ENCODE measurements at regions not wholly inside any gene's neighbourhood (a gene's known extent, or its start where the extent isn't known, plus 50 kb on each side); places are given as distances from the start of the nearest gene placed in this dataset.
"Not testable (repeated sequence)": the region's sequence is repeated elsewhere in the genome, so short reads cannot be mapped to it uniquely, and the experiment has no call there.

GRCh38 chr10:46749003-46749402, 162.2 kb upstream of the PTPN20 start:
- not testable (repeated sequence) for DNase-seq (ENCODE audit: low read depth in 3 of 3)

GRCh38 chr10:46749470-46749869, 161.8 kb upstream of the PTPN20 start:
- DNase-seq (ENCODE audit: low read depth in 3 of 3) = not testable (repeated sequence)

GRCh38 chr10:46753763-46754162, 157.5 kb upstream of the PTPN20 start:
- DNase-seq (ENCODE audit: low read depth in 3 of 3) = not testable (repeated sequence)

- not testable (repeated sequence) for DNase-seq (ENCODE audit: low read depth in 3 of 3)
Measured at GRCh38 chr10:46761471-46761870, 149.8 kb upstream of the PTPN20 start.

- not testable (repeated sequence) for DNase-seq (ENCODE audit: low read depth in 3 of 3)
Measured at GRCh38 chr10:46768515-46769291, 142.5 kb upstream of the PTPN20 start.

- not testable (repeated sequence) for DNase-seq (ENCODE audit: low read depth in 3 of 3)
Measured at GRCh38 chr10:46773178-46773896, 137.9 kb upstream of the PTPN20 start.

GRCh38 chr10:46773897-46774236, 137.4 kb upstream of the PTPN20 start:
- DNase-seq (ENCODE audit: low read depth in 3 of 3) = peak in 1 of 3 experiments; percentile 31

DNA sequence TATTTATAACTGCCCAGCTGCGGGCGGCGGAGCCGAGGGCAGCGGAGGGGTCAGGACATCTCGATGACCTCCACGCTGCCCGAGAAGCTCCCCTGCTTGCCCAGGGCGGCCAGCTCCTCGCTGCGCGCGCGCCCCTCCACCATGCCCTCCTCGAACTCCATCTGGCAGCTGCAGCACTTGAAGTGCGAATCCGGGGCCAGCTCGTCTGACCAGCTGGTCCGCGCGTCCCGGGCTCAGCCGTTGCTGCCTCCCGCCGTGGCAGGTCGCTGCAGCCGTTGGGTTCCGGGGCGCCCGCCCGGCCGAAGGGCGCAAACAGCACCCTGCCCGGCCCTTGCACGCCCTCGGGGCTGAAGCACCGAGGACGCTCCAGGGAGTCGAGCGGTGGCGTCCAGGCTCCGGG, 136.9 kb upstream of the PTPN20 start:
- not testable (repeated sequence) for DNase-seq (ENCODE audit: low read depth in 3 of 3)

GRCh38 chr10:46774945-46775667, 136.1 kb upstream of the PTPN20 start:
- DNase-seq (ENCODE audit: low read depth in 3 of 3) = not testable (repeated sequence)

DNA sequence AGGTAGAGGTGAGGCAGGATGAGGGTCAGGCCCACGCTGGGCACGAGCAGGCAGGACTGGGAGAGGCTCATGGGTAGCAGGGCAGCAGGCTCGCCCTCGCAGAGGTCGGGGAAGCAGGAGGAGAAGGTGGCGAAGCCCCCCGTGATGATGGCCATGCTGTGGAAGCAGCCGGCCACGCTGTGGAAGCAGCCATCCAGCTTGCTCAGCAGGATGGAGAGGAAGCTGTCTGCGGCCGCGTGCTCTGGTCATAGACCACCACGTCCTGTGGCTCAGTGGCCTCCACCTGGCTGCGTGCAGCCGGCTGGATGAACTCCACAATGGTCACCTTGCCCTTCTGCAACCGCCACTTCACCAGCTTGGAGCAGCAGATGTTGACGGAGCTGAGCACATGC, 135.6 kb upstream of the PTPN20 start:
- not testable (repeated sequence) for DNase-seq (ENCODE audit: low read depth in 3 of 3)

GRCh38 chr10:46779571-46779970, 131.7 kb upstream of the PTPN20 start:
- not testable (repeated sequence) for DNase-seq (ENCODE audit: low read depth in 3 of 3)

GRCh38 chr10:46780164-46780563, 131.1 kb upstream of the PTPN20 start:
- not testable (repeated sequence) for DNase-seq (ENCODE audit: low read depth in 3 of 3)

DNA sequence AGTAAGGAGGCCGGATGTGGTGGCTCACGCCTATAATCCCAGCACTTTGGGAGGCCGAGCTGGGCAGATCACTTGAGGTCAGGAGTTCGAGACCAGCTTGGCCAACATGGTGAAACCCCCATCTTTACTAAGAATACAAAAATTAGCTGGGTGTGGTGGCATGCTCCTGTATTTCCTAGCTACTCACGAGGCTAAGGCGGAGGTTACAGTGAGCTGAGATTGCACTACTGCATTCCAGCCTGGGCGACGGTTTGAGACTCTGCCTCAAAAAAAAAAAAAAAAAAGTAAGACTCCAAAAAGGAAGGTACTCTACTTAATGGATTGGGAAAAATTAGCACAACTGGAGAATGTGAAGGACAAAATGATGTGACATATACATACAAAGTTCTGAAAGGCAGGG, 130.2 kb upstream of the PTPN20 start:
- not testable (repeated sequence) for DNase-seq (ENCODE audit: low read depth in 3 of 3)

GRCh38 chr10:46782001-46782874, 129.0 kb upstream of the PTPN20 start:
- DNase-seq (ENCODE audit: low read depth in 3 of 3) = not testable (repeated sequence)

DNA sequence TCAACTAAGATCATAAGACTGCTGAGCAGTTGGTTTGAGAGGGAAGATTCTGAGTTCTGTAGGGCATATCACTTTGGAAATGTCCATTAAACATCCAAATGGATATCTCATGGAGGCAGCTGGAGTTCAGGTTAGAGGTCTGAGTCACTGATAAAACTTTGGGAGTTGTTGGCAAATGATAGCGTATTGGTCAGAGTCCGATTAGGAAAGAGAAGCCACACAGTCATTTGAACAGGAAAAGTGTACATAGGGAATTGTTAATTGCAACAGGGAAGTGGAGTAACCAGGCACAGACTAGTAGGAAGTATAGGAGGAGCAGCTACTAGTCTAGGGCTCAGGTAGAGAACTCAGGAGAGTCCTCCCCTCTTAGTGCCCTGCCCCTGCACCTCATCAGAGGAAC, 126.6 kb upstream of the PTPN20 start:
- not testable (repeated sequence) for DNase-seq (ENCODE audit: low read depth in 3 of 3)

DNA sequence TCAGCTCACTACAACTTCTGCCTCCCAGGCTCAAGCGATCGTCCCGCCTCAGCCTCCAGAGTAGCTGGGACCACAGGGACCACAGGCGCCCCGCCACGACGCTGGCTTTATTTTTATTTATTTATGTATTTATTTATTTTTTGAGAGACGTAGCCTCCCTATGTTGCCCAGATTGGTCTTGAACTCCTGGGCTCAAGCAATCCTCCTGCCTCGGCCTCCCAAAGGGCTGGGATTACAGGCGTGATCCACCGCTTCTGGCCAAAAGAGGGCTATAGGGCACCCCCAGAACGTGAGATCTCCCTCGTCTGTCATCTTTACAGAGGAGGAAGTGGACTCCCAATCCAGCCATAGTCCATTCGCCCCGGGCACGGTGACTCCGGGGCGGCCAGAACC, 125.1 kb upstream of the PTPN20 start:
- DNase-seq (ENCODE audit: low read depth in 3 of 3) = not testable (repeated sequence)

DNA sequence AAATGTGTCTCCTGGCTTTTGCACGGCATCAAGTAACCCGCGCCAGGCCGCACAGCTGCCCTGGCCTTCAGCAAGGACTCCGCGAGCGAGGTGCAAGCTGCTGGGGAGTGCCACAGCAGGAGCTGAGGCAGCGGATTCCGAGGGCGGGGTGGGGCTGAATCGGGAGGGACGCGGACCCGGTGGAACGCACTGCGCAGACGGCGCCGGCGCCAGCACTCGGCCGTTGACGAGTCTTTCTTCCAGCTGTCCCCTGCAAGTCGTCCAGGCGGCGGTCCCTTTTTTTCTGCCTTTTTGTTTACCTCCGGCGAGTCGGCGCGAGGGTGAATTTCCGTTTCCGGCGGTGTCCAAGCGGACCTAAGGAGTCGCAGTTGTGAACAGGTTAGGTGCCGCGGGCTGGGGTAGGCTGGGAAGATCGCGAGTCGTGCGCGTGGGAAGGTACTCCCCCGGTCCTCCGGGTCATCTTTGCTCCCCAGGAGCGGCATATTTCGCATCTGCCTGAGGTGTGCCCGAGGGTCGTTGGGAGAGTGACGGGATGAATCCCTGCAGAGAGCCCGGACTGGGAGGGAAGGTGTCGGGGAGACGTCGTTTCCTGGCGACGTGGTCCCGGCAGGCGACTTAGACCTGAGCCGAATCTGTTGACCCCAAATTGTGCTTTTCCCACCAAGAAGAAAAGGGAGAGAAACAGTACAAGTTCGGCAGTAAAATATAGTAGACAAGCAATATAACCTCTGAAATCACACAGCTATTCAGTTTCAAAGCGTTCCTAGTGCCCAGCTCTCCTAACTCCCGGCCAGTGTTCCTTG, 124.5 kb upstream of the PTPN20 start:
- DNase-seq (ENCODE audit: low read depth in 3 of 3) = peak; percentile 19 to 60 (median 50)

DNA sequence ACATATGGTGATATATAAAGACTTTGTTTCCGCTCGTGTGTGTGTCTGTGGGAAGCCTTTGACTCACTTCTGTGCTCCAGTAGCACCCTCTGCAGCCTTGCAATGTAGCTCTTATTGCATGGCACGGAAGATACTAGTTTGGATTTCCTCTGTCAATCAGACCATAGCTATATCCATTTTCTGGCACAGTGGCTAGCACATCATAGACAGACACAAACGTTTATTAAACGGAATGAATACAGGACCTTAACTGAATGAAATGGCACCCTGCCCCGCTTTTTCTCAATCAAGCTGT, 124.0 kb upstream of the PTPN20 start:
- no peak for DNase-seq (ENCODE audit: low read depth in 3 of 3)

DNA sequence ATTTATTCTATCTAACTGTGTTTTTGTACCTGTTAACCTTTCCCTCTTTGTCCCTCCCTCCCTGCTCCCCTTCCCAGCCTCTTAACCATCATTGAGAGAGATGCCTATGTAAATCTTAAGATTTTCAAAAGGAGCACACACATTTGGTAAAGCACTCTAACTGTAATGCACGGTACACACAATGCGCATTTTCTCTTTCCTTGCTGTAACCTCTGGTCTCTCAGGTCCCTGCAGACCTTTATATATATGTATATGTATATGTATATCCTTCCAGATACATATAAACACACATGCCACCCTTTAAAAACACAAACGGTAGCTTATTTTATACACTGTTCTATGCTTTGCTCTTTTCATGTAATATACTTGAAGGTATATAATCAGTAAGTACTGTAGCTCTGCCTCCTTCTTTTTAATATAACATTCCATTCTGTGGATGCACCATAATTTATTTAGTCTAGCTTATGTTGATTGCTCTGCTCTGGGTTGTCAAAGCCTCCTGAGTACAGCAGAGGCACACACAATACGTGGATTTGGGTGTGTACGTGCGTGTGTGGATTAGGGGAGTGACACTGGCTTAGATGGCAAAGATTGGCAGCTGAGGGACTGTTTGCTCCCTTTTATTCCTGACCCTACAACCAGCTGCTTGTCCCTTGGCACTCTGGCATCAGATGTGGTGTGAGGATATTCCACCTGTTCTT, 118.4 kb upstream of the PTPN20 start:
- not testable (repeated sequence) for DNase-seq (ENCODE audit: low read depth in 3 of 3)

DNA sequence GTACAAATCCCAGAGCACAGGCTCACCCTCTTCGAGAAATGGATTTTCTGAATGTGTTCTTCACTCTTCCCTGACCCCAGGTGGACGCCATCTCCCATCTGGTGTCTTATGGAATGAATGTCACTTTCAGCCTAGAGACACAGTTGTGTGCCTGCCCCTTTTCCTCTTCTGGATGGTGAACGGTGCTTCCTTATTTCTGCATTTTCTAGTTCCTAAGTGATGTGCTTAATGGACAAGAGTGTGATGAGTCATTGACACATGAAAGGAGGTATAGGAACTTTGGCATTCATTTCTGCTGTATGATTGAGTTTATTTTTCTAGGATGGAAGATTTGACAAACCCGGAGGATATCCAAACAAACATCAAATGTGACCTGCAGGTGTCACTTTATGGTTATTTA, 114.9 kb upstream of the PTPN20 start:
- DNase-seq (ENCODE audit: low read depth in 3 of 3) = not testable (repeated sequence)
